Thoracic aorta (tissue), 2 donors: ENCODE measurements at regions not wholly inside any gene's neighbourhood (a gene's known extent, or its start where the extent isn't known, plus 50 kb on each side); places are given as distances from the start of the nearest gene placed in this dataset.

Experiments
- ATAC-seq: fragments of 150-250 bp; one replicate; pipeline ENCODE4 v1.8.0; 2017; ENCODE audit warnings: low read depth; ENCODE audit not compliant: insufficient number of reproducible peaks, low FRiP score
- DNase-seq: peaks from one replicate; pipeline ENCODE4 v3.0.0-alpha.2; 2020; ENCODE audit warnings: low spot score
- H3K27ac ChIP-seq, 2 donors: fragments of 200-600 bp; sonication (generic); 1 replicate in 1 of 2; 2 replicates in 1 of 2; pipeline ENCODE4 v1.5.1; 2016; ENCODE audit warnings: mild to moderate bottlenecking in 2 of 2, moderate library complexity in 2 of 2
- H3K27me3 ChIP-seq: fragments of 200-600 bp; sonication (generic); replicated peaks from 2 replicates; pipeline ENCODE4 v1.6.0; 2016; ENCODE audit warnings: mild to moderate bottlenecking; ENCODE audit not compliant: insufficient read depth
- H3K36me3 ChIP-seq: fragments of 200-600 bp; sonication (generic); one replicate; pipeline ENCODE4 v1.5.1; 2016
- H3K4me1 ChIP-seq, 2 donors: fragments of 200-600 bp; sonication (generic); 1 replicate in 1 of 2; 2 replicates in 1 of 2; pipeline versions ENCODE4 v1.5.1 to v1.6.0; 2016; ENCODE audit warnings: low read depth in 2 of 2, mild to moderate bottlenecking in 1 of 2; ENCODE audit not compliant: control insufficient read depth in 1 of 2
- H3K4me3 ChIP-seq: fragments of 200-600 bp; sonication (generic); 2 replicates; pipeline ENCODE4 v1.5.1; 2016; ENCODE audit warnings: mild to moderate bottlenecking
- H3K9me3 ChIP-seq: fragments of 200-600 bp; sonication (generic); 2 replicates; pipeline ENCODE4 v1.5.1; 2016
- CTCF ChIP-seq: fragments of 200-600 bp; sonication (generic); IDR thresholded peaks from one replicate; pipeline ENCODE4 v1.5.1; 2019; ENCODE audit warnings: antibody characterized with exemption

- H3K27ac ChIP-seq = no peak overlapping the region
- no peak for TF ChIP-seq CTCF
Measured at GRCh38 chr17:70987867-70988340, 818.6 kb downstream of the KCNJ2 start.

GRCh38 chr17:70988622-70989021 lies 819.3 kb downstream of the KCNJ2 start:
- DNase-seq = no peak
- no peaks in the 10 kb centered on the region for H3K36me3 ChIP-seq
- H3K27ac ChIP-seq = no peak overlapping the region
- H3K27me3 ChIP-seq = no peaks in the 10 kb centered on the region
- H3K4me3 ChIP-seq = no peak overlapping the region
- H3K9me3 ChIP-seq = no peaks in the 10 kb centered on the region
- TF ChIP-seq CTCF = no peak
- ATAC-seq = no peak
- H3K4me1 ChIP-seq = no peaks in the 10 kb centered on the region

More at GRCh38 chr17:70987867-70988340, 818.6 kb downstream of the KCNJ2 start:
- H3K36me3 ChIP-seq = no peaks in the 10 kb centered on the region
- DNase-seq = no peak
- no peaks in the 10 kb centered on the region for H3K9me3 ChIP-seq
- no peaks in the 10 kb centered on the region for H3K27me3 ChIP-seq
- no peak for ATAC-seq
- no peaks in the 10 kb centered on the region for H3K4me1 ChIP-seq
- no peak overlapping the region for H3K4me3 ChIP-seq

DNA sequence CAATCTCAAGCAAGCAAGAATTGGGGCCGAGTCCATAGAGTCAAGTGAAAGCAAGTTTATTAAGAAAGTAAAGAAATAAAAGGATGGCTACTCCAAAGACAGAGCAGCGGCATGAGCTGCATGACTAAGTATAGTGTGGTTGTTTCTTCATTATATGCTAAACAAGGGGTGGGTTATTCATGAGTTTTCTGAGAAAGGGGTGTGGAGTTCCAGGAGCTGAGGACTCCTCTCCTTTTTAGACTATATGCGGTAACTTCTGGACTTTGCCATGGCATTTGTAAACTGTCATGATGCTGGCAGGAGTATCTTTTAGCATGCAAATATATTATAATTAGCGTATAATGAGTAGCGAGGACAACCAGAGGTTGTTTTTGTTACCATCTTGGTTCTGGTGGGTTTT lies 819.9 kb downstream of the KCNJ2 start:
- TF ChIP-seq CTCF = no peak
- no peak for ATAC-seq
- no peak overlapping the region for H3K27ac ChIP-seq

GRCh38 chr17:70994194-70994593 lies 824.9 kb downstream of the KCNJ2 start:
- no peaks in the 10 kb centered on the region for H3K9me3 ChIP-seq
- no peaks in the 10 kb centered on the region for H3K36me3 ChIP-seq
- H3K27me3 ChIP-seq = no peaks in the 10 kb centered on the region
- ATAC-seq (no peak), DNase-seq (no peak)
- no peaks in the 10 kb centered on the region for H3K4me1 ChIP-seq
- H3K4me3 ChIP-seq = no peak overlapping the region
- TF ChIP-seq CTCF = no peak
- H3K27ac ChIP-seq = no peak overlapping the region

More for the DNA sequence above, 819.9 kb downstream of the KCNJ2 start:
- Histone ChIP-seq H3K36me3 (no peaks in the 10 kb centered on the region), H3K27me3 (no peaks in the 10 kb centered on the region), H3K4me1 (no peaks in the 10 kb centered on the region), H3K4me3 (no peak overlapping the region), H3K9me3 (no peaks in the 10 kb centered on the region)
- DNase-seq = no peak

- DNase-seq (no peak), ATAC-seq (no peak)
- Histone ChIP-seq H3K36me3 (no peaks in the 10 kb centered on the region), H3K27me3 (no peaks in the 10 kb centered on the region), H3K4me3 (no peak overlapping the region), H3K9me3 (no peaks in the 10 kb centered on the region), H3K27ac (no peak overlapping the region), H3K4me1 (no peaks in the 10 kb centered on the region)
- no peak for TF ChIP-seq CTCF
Measured at GRCh38 chr17:70995997-70996396, 826.7 kb downstream of the KCNJ2 start.
